ENCODE measurements at regions not wholly inside any gene's neighbourhood (a gene's known extent, or its start where the extent isn't known, plus 50 kb on each side); places are given as distances from the start of the nearest gene placed in this dataset.

DNA sequence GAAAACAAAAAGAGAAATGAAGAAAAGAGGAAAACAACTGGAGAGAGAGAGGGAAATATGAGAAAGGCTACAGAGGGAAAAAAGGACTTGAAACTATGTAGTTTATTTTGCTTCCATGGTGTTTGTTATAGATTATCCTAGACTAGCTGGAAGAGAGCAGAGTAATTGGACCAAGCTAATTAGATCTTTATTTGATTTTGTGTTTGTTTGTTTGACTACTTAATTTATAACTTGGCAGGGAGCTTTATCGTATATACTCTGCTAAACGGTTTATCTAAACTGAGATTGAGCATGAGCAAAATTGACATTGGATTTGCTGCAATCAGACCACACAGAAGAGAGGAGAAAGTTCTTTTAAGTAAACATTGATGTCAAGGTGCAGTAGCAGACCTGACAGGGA, 443.8 kb upstream of the USP24 start:
- TF ChIP-seq, protein P1, sequence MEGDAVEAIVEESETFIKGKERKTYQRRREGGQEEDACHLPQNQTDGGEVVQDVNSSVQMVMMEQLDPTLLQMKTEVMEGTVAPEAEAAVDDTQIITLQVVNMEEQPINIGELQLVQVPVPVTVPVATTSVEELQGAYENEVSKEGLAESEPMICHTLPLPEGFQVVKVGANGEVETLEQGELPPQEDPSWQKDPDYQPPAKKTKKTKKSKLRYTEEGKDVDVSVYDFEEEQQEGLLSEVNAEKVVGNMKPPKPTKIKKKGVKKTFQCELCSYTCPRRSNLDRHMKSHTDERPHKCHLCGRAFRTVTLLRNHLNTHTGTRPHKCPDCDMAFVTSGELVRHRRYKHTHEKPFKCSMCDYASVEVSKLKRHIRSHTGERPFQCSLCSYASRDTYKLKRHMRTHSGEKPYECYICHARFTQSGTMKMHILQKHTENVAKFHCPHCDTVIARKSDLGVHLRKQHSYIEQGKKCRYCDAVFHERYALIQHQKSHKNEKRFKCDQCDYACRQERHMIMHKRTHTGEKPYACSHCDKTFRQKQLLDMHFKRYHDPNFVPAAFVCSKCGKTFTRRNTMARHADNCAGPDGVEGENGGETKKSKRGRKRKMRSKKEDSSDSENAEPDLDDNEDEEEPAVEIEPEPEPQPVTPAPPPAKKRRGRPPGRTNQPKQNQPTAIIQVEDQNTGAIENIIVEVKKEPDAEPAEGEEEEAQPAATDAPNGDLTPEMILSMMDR (IDR thresholded peaks at IDR 0.05; ENCODE audit: borderline replicate concordance, control extremely low read depth, extremely low read depth, insufficient read depth, missing control alignments) = no peak
- in situ Hi-C loops (cut with MboI; ENCODE audit: low sequenced_read_pairs, unreplicated experiment) = no loop called here
- no peak for DNase-seq (ENCODE audit: low spot score)

DNA sequence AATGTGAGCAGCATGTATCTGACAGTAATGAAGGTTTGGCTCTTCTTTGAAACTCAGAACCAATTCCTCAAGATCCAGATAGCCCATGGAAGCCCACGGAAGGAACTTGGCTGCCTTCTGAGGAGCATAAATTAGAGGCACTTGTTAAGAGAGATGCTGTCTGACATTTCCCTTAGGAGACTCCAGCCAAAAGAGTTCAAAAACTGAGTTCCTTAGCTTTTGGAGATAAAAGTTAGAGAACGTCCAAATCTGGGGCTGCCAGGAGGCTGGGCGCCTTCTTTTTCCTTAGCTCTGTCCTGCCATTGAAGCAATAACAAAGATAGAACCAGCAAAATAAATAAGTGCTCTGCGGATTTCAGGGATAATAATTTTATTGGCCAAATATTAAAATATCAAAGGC, 439.6 kb upstream of the USP24 start:
- TF ChIP-seq, protein P1 (IDR thresholded peaks at IDR 0.05; ENCODE audit: borderline replicate concordance, control extremely low read depth, extremely low read depth, insufficient read depth, missing control alignments) = no peak
- no peak for DNase-seq (ENCODE audit: low spot score)
- in situ Hi-C loops (cut with MboI; ENCODE audit: low sequenced_read_pairs, unreplicated experiment) = no loop called here

DNA sequence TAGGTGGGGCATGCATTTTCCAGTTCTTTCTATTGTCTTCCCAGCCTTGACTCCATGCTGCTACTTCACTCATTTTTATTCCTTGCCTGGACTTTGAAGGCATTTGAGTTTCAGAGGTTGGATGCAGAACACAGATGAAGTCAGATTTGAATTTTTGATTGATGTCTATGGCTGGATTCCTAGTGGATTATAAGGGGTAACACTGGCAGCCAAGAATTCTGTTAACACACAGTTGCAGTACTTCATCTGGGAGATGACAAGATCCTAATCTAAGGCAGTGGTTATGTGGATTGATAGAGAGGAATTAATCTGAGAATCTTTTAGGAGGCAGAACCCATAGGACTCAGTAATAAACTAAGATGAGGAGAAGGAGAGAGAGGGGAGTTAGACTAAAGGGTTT, 439.0 kb upstream of the USP24 start:
- DNase-seq (ENCODE audit: low spot score) = no peak
- TF ChIP-seq, protein P1 (IDR thresholded peaks at IDR 0.05; ENCODE audit: borderline replicate concordance, control extremely low read depth, extremely low read depth, insufficient read depth, missing control alignments) = no peak
- in situ Hi-C loops (cut with MboI; ENCODE audit: low sequenced_read_pairs, unreplicated experiment) = no loop called here

DNA sequence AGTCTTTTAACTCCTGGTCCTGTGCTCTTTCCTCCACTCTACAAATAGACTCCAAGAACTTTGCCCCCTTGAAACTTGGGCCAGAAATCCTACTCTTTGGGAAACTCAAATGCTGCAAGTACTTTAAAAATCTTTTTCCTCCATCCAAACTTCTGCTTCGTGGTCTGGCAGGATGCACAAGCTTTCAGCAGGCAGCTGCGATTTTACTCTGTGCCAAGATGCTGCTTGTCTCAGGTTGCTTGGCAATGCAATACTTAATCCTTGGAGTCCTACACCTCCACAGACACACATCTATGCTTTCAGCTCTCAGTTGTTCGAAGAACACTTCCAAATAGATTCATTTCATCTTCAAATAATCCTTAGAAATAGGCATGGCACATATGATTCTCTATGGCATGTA, 435.3 kb upstream of the USP24 start:
- TF ChIP-seq, protein P1 (IDR thresholded peaks at IDR 0.05; ENCODE audit: borderline replicate concordance, control extremely low read depth, extremely low read depth, insufficient read depth, missing control alignments) = no peak
- DNase-seq (ENCODE audit: low spot score) = no peak

DNA sequence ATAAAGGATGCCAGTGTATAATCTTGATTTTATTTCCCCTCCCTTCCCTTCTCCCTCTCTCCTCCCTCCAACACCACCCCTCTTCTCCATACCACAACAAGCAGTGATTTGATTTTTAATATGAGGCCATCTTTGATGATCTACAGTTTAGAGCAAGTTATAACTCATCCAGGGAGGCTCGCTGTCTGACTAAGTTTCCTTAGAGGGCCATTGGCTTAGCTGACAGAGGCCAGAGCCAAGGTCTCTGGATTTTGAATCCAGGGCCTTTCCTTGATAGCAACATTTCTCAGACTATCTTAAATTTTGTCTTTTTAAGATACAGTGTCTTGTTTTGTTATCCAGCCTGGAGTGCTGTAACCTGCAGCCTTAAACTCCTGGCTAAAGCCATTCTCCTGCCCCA, 431.0 kb upstream of the USP24 start:
- DNase-seq (ENCODE audit: low spot score) = no peak
- TF ChIP-seq, protein P1 (IDR thresholded peaks at IDR 0.05; ENCODE audit: borderline replicate concordance, control extremely low read depth, extremely low read depth, insufficient read depth, missing control alignments) = no peak
- in situ Hi-C loops (cut with MboI; ENCODE audit: low sequenced_read_pairs, unreplicated experiment) = no loop called here

More for the DNA sequence above, 435.3 kb upstream of the USP24 start:
- in situ Hi-C loops (cut with MboI; ENCODE audit: low sequenced_read_pairs, unreplicated experiment) = no loop called here

DNA sequence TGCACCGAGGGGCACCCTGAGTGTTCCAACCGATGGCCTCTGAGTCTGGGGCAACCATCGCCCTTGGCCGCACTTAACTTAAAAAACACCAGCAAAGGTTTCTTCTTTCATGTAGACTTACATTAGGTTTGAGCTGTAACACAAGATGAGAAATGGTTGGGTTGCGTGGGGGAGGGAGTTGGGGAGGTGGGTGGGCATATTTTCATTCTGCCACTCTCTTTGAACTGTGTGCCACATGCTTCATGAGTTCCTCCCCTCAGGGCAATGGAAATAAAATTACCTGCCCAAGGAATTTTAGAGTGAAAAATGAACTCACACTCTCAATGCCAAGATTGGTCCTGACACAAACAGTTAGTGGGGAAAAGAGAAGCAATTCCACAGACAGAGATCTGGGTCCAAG, 430.1 kb upstream of the USP24 start:
- TF ChIP-seq, protein P1 (IDR thresholded peaks at IDR 0.05; ENCODE audit: borderline replicate concordance, control extremely low read depth, extremely low read depth, insufficient read depth, missing control alignments) = no peak
- no peak for DNase-seq (ENCODE audit: low spot score)
- in situ Hi-C loops (cut with MboI; ENCODE audit: low sequenced_read_pairs, unreplicated experiment) = no loop called here

DNA sequence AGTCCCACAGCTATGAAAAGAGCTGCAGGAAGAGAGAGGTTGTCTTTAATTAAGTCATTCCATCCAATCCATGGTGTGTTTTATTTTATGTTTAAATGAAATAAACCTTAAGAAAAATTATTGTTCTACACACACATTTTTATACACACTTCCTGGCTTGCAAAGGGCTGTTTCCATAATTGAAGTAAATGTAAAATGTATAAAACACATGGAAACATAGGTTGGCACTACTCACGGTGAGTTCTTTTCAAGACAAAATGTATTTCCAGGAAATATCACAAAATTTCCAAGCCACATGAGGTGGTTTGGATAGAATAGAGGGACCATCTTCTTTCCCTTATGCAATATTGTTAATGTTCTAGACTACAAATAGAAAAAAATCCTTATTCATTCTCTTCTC, 426.8 kb upstream of the USP24 start:
- TF ChIP-seq, protein P1 (IDR thresholded peaks at IDR 0.05; ENCODE audit: borderline replicate concordance, control extremely low read depth, extremely low read depth, insufficient read depth, missing control alignments) = no peak
- in situ Hi-C loops (cut with MboI; ENCODE audit: low sequenced_read_pairs, unreplicated experiment) = no loop called here
- no peak for DNase-seq (ENCODE audit: low spot score)

Data from GM13976 (cell line).